ENCODE measurements at regions not wholly inside any gene's neighbourhood (a gene's known extent, or its start where the extent isn't known, plus 50 kb on each side); places are given as distances from the start of the nearest gene placed in this dataset.
"Not testable (repeated sequence)": the region's sequence is repeated elsewhere in the genome, so short reads cannot be mapped to it uniquely, and the experiment has no call there.

- no peak for DNase-seq
These were observed 88.9 kb downstream of the MOGAT1 start for GRCh38 chr2:222760301-222760897.

- DNase-seq: no peak
These were observed 90.4 kb downstream of the MOGAT1 start for GRCh38 chr2:222761888-222762287.

GRCh38 chr2:222762342-222762741 lies 90.9 kb downstream of the MOGAT1 start:
- no peak for DNase-seq

- DNase-seq: not testable (repeated sequence)
These were observed 94.4 kb downstream of the MOGAT1 start for GRCh38 chr2:222765883-222766282.

GRCh38 chr2:222768019-222768418 lies 92.8 kb upstream of the ACSL3 start:
- not testable (repeated sequence) for DNase-seq

GRCh38 chr2:222769446-222769845 lies 91.4 kb upstream of the ACSL3 start:
- no peak for DNase-seq

- no peak for DNase-seq
These were observed 90.9 kb upstream of the ACSL3 start for GRCh38 chr2:222769941-222770340.

GRCh38 chr2:222771832-222772231 lies 89.0 kb upstream of the ACSL3 start:
- no peak for DNase-seq

GRCh38 chr2:222774941-222775340 lies 85.9 kb upstream of the ACSL3 start:
- DNase-seq: peak; percentile 71

- no peak for DNase-seq
These were observed 84.0 kb upstream of the ACSL3 start for GRCh38 chr2:222776792-222777191.

GRCh38 chr2:222778400-222778799 lies 82.4 kb upstream of the ACSL3 start:
- DNase-seq: no peak

GRCh38 chr2:222779145-222779832 lies 81.5 kb upstream of the ACSL3 start:
- DNase-seq: no peak

- no peak for DNase-seq
These were observed 80.8 kb upstream of the ACSL3 start for GRCh38 chr2:222780051-222780450.

GRCh38 chr2:222782201-222782730 lies 78.6 kb upstream of the ACSL3 start:
- DNase-seq: no peak

- DNase-seq: no peak
These were observed 77.2 kb upstream of the ACSL3 start for GRCh38 chr2:222783592-222783991.

- DNase-seq: no peak
These were observed 69.9 kb upstream of the ACSL3 start for GRCh38 chr2:222790932-222791331.

- DNase-seq: no peak
These were observed 68.7 kb upstream of the ACSL3 start for GRCh38 chr2:222792001-222792611.

- no peak for DNase-seq
These were observed 66.0 kb upstream of the ACSL3 start for GRCh38 chr2:222794585-222795449.

- DNase-seq: no peak
These were observed 65.1 kb upstream of the ACSL3 start for GRCh38 chr2:222795450-222796357.

GRCh38 chr2:222796413-222797103 lies 64.3 kb upstream of the ACSL3 start:
- peak; percentile 48 for DNase-seq

GRCh38 chr2:222797261-222797660 lies 63.6 kb upstream of the ACSL3 start:
- peak; percentile 54 for DNase-seq
